Left lung (tissue), 4 donors: ENCODE measurements at regions not wholly inside any gene's neighbourhood (a gene's known extent, or its start where the extent isn't known, plus 50 kb on each side); places are given as distances from the start of the nearest gene placed in this dataset.

Experiments
- ATAC-seq: fragments of 200-7000 bp; cut with Tn5 transposase; one replicate; pipeline ENCODE4 v1.9.1; 2020; ENCODE audit warnings: moderate library complexity
- DNase-seq, 4 donors: peaks; one replicate each; pipeline ENCODE4 v3.0.0-alpha.2; 2013 to 2020
- H3K27ac ChIP-seq, 2 donors: fragments of 200-600 bp; sonication (generic) in 1 of 2; one replicate each; pipeline versions ENCODE4 v1.5.0 to v1.8.0; 2020 to 2021
- H3K27me3 ChIP-seq, 2 donors: fragments of 200-600 bp; sonication (generic) in 1 of 2; one replicate each; pipeline versions ENCODE4 v1.5.0 to v1.8.0; 2020 to 2021
- H3K36me3 ChIP-seq, 2 donors: fragments of 200-600 bp; sonication (generic) in 1 of 2; one replicate each; pipeline versions ENCODE4 v1.5.0 to v1.8.0; 2020 to 2021
- H3K4me1 ChIP-seq, 2 donors: fragments of 200-600 bp; one replicate each; pipeline ENCODE4 v1.8.0; 2021
- H3K4me3 ChIP-seq, 2 donors: fragments of 200-600 bp; sonication (generic) in 1 of 2; one replicate each; pipeline versions ENCODE4 v1.5.0 to v1.8.0; 2020 to 2021; ENCODE audit warnings: mild to moderate bottlenecking in 1 of 2
- H3K9me3 ChIP-seq, 2 donors: fragments of 200-600 bp; sonication (generic) in 1 of 2; one replicate each; pipeline versions ENCODE4 v1.5.0 to v1.8.0; 2020 to 2021
- intact Hi-C, 2 donors: fragments of 100-400 bp; cut with DNase I; formaldehyde crosslinking; loops; one replicate each; pipeline versions ENCODE4 v1.11.2 to v1.14.2; 2022
- TF ChIP-seq, protein P1 (sequence below), 2 donors: fragments of 200-600 bp; sonication (generic) in 1 of 2; IDR thresholded peaks; one replicate each; pipeline versions ENCODE4 v1.5.0 to v1.8.0; 2021; ENCODE audit warnings: antibody characterized with exemption in 2 of 2
- donor health status: DM: no; HTN: yes; CAD: no.
- donor health status: DM: no; HTN: no; CAD: no.

DNA sequence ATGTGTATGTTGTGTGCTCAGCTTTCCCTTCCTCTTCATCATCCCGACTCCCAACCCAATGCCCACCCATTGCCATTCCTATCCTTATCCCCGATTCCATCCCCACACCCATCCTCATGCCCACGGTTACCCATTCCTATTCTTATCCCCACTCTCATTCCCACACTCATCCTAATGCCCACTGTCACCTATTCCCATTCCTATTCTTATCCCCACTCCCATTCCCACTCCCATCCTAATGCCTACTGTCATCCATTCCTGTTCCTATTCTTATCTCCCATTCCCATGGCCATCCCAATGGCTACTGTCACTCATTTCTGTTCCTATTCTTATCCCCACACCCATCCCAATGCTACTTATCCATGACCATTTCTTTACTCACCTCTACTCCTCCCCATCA is 254.1 kb downstream of the DHX35 start:
- Histone ChIP-seq H3K27me3 (peaks cover 0 to 5% of the 10 kb centered on the region in 2 donors), H3K27ac (no peak overlapping the region), H3K36me3 (no peaks in the 10 kb centered on the region), H3K9me3 (no peaks in the 10 kb centered on the region), H3K4me1 (no peaks in the 10 kb centered on the region), H3K4me3 (no peak overlapping the region)
- intact Hi-C loops, result no loop called here
- TF ChIP-seq, protein P1, sequence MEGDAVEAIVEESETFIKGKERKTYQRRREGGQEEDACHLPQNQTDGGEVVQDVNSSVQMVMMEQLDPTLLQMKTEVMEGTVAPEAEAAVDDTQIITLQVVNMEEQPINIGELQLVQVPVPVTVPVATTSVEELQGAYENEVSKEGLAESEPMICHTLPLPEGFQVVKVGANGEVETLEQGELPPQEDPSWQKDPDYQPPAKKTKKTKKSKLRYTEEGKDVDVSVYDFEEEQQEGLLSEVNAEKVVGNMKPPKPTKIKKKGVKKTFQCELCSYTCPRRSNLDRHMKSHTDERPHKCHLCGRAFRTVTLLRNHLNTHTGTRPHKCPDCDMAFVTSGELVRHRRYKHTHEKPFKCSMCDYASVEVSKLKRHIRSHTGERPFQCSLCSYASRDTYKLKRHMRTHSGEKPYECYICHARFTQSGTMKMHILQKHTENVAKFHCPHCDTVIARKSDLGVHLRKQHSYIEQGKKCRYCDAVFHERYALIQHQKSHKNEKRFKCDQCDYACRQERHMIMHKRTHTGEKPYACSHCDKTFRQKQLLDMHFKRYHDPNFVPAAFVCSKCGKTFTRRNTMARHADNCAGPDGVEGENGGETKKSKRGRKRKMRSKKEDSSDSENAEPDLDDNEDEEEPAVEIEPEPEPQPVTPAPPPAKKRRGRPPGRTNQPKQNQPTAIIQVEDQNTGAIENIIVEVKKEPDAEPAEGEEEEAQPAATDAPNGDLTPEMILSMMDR (IDR thresholded peaks at IDR 0.05), result no peak
- no peak for ATAC-seq
- no peak for DNase-seq

- H3K27ac ChIP-seq, result no peak overlapping the region
- DNase-seq (no peak), ATAC-seq (no peak)
- intact Hi-C loops, result no loop called here
- no peaks in the 10 kb centered on the region for H3K9me3 ChIP-seq
- H3K27me3 ChIP-seq, result no peaks in the 10 kb centered on the region
- H3K36me3 ChIP-seq, result no peaks in the 10 kb centered on the region
- TF ChIP-seq, protein P1 (IDR thresholded peaks at IDR 0.05), result no peak
- no peak overlapping the region for H3K4me3 ChIP-seq
- H3K4me1 ChIP-seq, result no peaks in the 10 kb centered on the region
These were observed 252.7 kb downstream of the DHX35 start for GRCh38 chr20:39214828-39215227.

- Histone ChIP-seq H3K4me1 (no peaks in the 10 kb centered on the region), H3K27me3 (no peaks in the 10 kb centered on the region), H3K27ac (no peak overlapping the region), H3K9me3 (no peaks in the 10 kb centered on the region), H3K4me3 (no peak overlapping the region), H3K36me3 (no peaks in the 10 kb centered on the region)
- TF ChIP-seq, protein P1 (IDR thresholded peaks at IDR 0.05), result no peak
- DNase-seq (no peak), ATAC-seq (no peak)
- intact Hi-C loops, result no loop called here
These were observed 251.5 kb downstream of the DHX35 start for GRCh38 chr20:39213476-39214145.

DNA sequence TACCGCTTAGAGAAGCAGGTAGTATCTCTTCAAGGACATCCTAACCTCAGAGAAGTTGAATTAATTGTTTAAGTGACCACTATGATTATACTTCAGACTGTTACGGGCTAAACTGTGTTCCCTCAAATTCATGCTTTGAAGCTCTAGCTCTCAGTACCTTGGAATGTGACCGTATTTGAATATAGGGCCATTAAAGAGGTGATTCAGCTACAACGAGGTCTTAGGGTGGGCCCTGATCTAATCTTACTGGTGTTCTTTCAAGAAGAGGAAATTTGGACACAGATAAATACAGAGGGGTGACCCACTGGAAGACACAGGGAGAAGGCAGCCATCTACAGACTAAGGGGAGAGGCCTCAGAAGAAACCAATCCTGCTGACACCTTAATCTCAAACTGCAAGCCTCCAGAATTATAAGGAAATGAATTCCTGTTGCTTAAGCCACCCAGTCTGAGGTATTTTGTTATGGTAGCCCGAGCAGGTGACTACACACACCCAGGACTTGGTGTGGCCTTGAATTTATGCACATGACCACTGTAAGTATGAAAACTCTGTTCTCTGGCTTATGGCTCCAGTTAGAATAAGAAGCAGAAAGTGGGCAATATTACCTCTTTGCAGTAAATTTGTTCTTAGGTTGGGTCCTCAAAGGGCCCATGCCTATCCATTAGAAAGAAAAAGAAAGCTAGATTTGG is 249.1 kb downstream of the DHX35 start:
- no peak for ATAC-seq
- TF ChIP-seq, protein P1 (IDR thresholded peaks at IDR 0.05), result no peak
- H3K36me3 ChIP-seq, result no peaks in the 10 kb centered on the region
- H3K27ac ChIP-seq, result no peak overlapping the region
- H3K9me3 ChIP-seq, result no peaks in the 10 kb centered on the region
- intact Hi-C loops, result no loop called here
- no peaks in the 10 kb centered on the region for H3K27me3 ChIP-seq
- H3K4me3 ChIP-seq, result no peak overlapping the region
- no peak for DNase-seq
- peaks cover 0 to 3% of the 10 kb centered on the region in 2 donors for H3K4me1 ChIP-seq

- intact Hi-C loops, result no loop called here
- no peak overlapping the region for H3K27ac ChIP-seq
- no peaks in the 10 kb centered on the region for H3K27me3 ChIP-seq
- ATAC-seq, result no peak
- H3K36me3 ChIP-seq, result no peaks in the 10 kb centered on the region
- H3K9me3 ChIP-seq, result no peaks in the 10 kb centered on the region
- H3K4me1 ChIP-seq, result peaks cover 0 to 3% of the 10 kb centered on the region in 2 donors
- no peak overlapping the region for H3K4me3 ChIP-seq
- DNase-seq, result no peak
- TF ChIP-seq, protein P1 (IDR thresholded peaks at IDR 0.05), result no peak
These were observed 248.3 kb downstream of the DHX35 start for GRCh38 chr20:39210341-39211036.
